G401 (cell line): ENCODE measurements at regions not wholly inside any gene's neighbourhood (a gene's known extent, or its start where the extent isn't known, plus 50 kb on each side); places are given as distances from the start of the nearest gene placed in this dataset.
"Not testable (repeated sequence)": the region's sequence is repeated elsewhere in the genome, so short reads cannot be mapped to it uniquely, and the experiment has no call there.

Experiments
- DNase-seq: peaks from one replicate; pipeline ENCODE4 v3.0.0-alpha.2; 2015; ENCODE audit warnings: low spot score
- in situ Hi-C: cut with HindIII; loops from 2 replicates; pipeline ENCODE4 v1.10.0; 2016; ENCODE audit warnings: low sequenced_read_pairs, mixed read lengths

DNA sequence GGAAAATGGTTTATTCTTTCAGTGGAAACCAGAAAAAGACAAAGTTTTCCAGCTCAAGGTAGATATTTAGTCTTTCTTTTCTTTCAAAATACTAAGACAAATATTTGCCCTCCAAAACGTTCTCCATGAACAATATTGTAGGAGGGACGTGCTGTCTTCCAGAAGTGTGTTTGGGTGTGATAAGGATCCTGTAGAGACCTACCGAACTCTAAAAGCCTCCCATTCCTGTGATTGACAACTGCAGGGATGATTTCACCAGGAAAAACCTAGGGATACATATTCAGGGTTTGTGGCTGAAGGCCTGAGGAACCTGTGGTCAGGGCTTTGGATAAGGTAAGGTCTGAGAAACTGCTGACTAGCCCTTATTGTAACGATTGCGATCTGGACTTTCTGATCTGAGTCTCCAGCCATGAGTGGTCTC lies 167.1 kb downstream of the ZNF648 start:
- in situ Hi-C loops: no loop called here
- no peak for DNase-seq

DNA sequence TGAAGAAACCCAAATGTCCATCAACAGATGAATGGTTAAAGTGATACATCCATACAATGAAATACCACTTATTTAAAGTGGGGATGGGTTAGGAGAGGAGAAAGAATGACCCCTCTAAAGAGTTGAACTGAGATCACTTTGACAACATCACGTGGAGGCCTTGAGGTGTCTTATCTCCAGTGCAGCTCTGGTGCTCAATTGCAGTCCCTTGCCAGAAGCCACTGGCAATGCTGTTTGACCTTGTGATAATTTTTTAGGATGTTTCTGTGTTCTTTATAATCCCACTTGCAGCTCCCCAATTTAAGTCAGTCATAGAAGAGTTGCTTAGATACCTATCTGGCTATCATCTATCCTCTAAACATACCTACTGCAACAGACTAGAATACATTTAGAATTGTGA lies 167.6 kb downstream of the ZNF648 start:
- no peak for DNase-seq
- in situ Hi-C loops: no loop called here

DNA sequence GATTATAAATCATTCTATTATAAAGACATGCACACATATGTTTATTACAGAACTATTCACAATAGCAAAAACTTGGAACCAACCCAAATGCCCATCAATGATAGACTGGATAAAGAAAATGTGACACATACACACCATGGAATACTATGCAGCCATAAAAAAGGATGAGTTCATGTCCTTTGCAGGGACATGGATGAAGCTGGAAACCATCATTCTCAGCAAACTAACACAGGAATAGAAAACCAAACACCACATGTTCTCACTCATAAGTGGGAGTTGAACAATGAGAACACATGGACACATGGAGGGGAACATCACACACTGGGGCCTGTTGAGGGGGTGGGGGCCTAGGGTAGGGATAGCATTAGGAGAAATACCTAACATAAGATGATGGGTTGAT lies 168.4 kb downstream of the ZNF648 start:
- in situ Hi-C loops, DNase-seq: not testable (repeated sequence)

DNA sequence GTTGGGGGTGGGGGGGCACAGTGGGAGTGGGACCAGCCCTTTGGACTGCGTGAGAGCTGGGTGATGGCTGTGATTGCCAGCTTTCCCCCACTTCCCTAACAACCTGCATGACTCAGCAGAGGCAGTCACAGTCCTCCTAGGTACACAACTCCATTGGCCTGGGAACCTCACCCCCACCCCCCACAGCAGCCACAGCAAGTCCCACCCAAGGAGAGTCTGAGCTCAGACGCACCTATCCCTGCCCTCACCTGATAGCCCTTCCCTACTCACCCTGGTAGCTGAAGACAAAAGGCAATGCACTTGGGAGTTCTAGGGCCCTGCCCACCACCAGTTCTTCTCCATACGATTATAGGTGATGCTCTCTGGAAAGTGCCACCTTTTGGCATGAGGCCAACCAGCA lies 188.9 kb downstream of the ZNF648 start:
- in situ Hi-C loops: no loop called here
- DNase-seq: no peak

DNA sequence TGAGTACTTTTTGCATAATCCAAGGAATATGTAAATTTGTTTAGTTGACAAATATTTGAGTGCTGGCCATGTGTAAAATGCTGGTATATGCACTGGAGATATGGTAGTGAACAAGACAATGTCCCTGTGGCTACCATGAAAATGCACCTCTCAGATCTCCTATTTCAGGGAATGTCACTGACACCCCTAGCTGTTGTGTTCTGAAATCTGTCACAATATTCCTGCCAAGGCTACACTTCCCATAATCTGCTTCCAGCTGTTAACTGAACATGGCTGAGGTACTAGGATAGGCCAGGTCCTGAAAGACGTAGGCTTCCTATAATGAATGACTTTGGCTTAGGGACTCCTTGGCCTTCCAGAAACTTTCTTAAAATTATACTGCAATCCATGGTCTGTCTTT lies 197.8 kb downstream of the ZNF648 start:
- DNase-seq: no peak
- in situ Hi-C loops: no loop called here

DNA sequence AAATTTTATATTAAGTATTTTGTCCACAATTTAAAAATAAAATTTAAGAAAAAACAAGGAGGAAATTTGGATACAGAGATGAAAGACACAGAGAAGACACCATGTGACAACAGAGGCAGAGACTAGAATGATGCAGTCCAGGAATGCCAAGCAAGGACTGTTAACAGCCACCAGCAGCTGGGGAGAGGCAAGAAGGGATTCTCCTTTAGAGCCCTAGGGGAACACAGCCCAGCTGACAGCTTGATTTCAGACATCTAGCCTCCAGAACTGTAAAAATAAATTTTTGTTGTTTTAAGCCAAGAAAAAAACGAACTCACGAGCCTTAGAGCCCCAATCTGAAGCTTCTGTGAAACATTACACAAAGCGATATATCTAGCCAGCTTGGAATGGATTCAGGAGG lies 198.5 kb downstream of the ZNF648 start:
- in situ Hi-C loops: no loop called here
- DNase-seq: no peak

DNA sequence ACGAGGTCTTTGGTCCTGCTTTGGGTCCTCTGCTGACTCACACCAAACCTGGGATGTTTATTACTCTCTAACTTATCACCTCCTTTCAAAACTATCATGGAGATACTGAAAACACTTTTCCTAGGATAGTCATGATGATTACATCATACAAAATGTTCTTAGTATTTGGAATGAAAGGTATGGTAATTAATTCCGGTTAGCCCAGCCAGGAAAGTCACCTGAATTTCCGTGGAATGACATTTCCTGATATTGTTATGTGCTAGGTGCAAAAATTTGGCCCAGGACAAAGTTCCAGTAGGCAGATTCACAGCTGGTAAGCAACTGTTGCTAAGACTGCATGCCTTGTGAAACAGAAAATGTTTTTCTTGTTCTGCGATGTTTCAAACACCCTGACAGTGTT lies 203.4 kb downstream of the ZNF648 start:
- in situ Hi-C loops: no loop called here
- DNase-seq: no peak
